Parathyroid adenoma (tissue), 2 donors: ENCODE measurements at regions not wholly inside any gene's neighbourhood (a gene's known extent, or its start where the extent isn't known, plus 50 kb on each side); places are given as distances from the start of the nearest gene placed in this dataset.
"Not testable (repeated sequence)": the region's sequence is repeated elsewhere in the genome, so short reads cannot be mapped to it uniquely, and the experiment has no call there.

Experiments
- H2AFZ ChIP-seq: fragments of 300-600 bp; sonication (generic); one replicate; pipeline ENCODE4 v1.7.0; 2017; ENCODE audit warnings: antibody characterized with exemption, mild to moderate bottlenecking
- H3K27ac ChIP-seq: fragments of 300-600 bp; sonication (generic); one replicate; pipeline ENCODE4 v1.7.0; 2017
- H3K27me3 ChIP-seq: fragments of 300-600 bp; sonication (generic); one replicate; pipeline ENCODE4 v1.7.0; 2017; ENCODE audit warnings: low read length; ENCODE audit not compliant: control insufficient read depth, insufficient read depth
- H3K36me3 ChIP-seq: fragments of 300-600 bp; sonication (generic); one replicate; pipeline ENCODE4 v1.7.0; 2017; ENCODE audit warnings: low read length; ENCODE audit not compliant: control insufficient read depth, insufficient read depth
- H3K4me1 ChIP-seq: fragments of 300-600 bp; sonication (generic); one replicate; pipeline ENCODE4 v1.7.0; 2017; ENCODE audit warnings: control low read depth
- H3K4me2 ChIP-seq: fragments of 300-600 bp; sonication (generic); one replicate; pipeline ENCODE4 v1.7.0; 2017; ENCODE audit warnings: low read length
- H3K4me3 ChIP-seq: fragments of 300-600 bp; sonication (generic); one replicate; pipeline ENCODE4 v1.7.0; 2017; ENCODE audit warnings: low read depth, low read length
- H3K79me2 ChIP-seq: fragments of 300-600 bp; sonication (generic); one replicate; pipeline ENCODE4 v1.7.0; 2017; ENCODE audit warnings: control low read depth
- H3K9ac ChIP-seq: fragments of 300-600 bp; sonication (generic); one replicate; pipeline ENCODE4 v1.7.0; 2017; ENCODE audit warnings: mild to moderate bottlenecking
- H3K9me3 ChIP-seq: fragments of 300-600 bp; sonication (generic); one replicate; pipeline ENCODE4 v1.7.0; 2017; ENCODE audit warnings: low read length; ENCODE audit not compliant: control insufficient read depth
- CTCF ChIP-seq: fragments of 300-600 bp; sonication (generic); IDR thresholded peaks from one replicate; pipeline ENCODE4 v1.7.0; 2017; ENCODE audit warnings: antibody characterized with exemption, mild to moderate bottlenecking
- donor health status: primary hyperparathyroidism.

GRCh38 chr4:164648151-164648848 lies 105.6 kb upstream of the SMIM31 start:
- no peaks in the 10 kb centered on the region for H3K9me3 ChIP-seq
- H3K4me3 ChIP-seq = no peak overlapping the region
- no peak overlapping the region for H3K9ac ChIP-seq
- no peaks in the 10 kb centered on the region for H3K27me3 ChIP-seq
- H3K36me3 ChIP-seq = no peaks in the 10 kb centered on the region
- H3K79me2 ChIP-seq = no peaks in the 10 kb centered on the region
- H3K27ac ChIP-seq = no peak overlapping the region
- no peaks in the 10 kb centered on the region for H3K4me1 ChIP-seq
- H3K4me2 ChIP-seq = no peak overlapping the region
- TF ChIP-seq CTCF = no peak
- no peak overlapping the region for H2AFZ ChIP-seq

GRCh38 chr4:164648849-164649212 lies 105.1 kb upstream of the SMIM31 start:
- Histone ChIP-seq H3K9me3 (no peaks in the 10 kb centered on the region), H3K27me3 (no peaks in the 10 kb centered on the region), H3K27ac (no peak overlapping the region), H3K4me2 (no peak overlapping the region), H3K9ac (no peak overlapping the region), H2AFZ (no peak overlapping the region), H3K4me3 (no peak overlapping the region), H3K79me2 (no peaks in the 10 kb centered on the region), H3K36me3 (no peaks in the 10 kb centered on the region), H3K4me1 (no peaks in the 10 kb centered on the region)
- no peak for TF ChIP-seq CTCF

GRCh38 chr4:164659765-164660164 lies 94.2 kb upstream of the SMIM31 start:
- H3K36me3 ChIP-seq = no peaks in the 10 kb centered on the region

GRCh38 chr4:164676152-164676551 lies 77.8 kb upstream of the SMIM31 start:
- not testable (repeated sequence) for H3K27me3 ChIP-seq, H2AFZ ChIP-seq, H3K9ac ChIP-seq, H3K4me2 ChIP-seq, H3K27ac ChIP-seq, H3K4me3 ChIP-seq, H3K79me2 ChIP-seq, H3K36me3 ChIP-seq, H3K4me1 ChIP-seq, H3K9me3 ChIP-seq

More at GRCh38 chr4:164659765-164660164, 94.2 kb upstream of the SMIM31 start:
- Histone ChIP-seq H2AFZ (no peak overlapping the region), H3K27me3 (no peaks in the 10 kb centered on the region), H3K4me3 (no peak overlapping the region), H3K79me2 (no peaks in the 10 kb centered on the region), H3K27ac (no peak overlapping the region), H3K9me3 (no peaks in the 10 kb centered on the region), H3K4me1 (no peaks in the 10 kb centered on the region), H3K9ac (no peak overlapping the region), H3K4me2 (no peak overlapping the region)
- TF ChIP-seq CTCF = no peak

GRCh38 chr4:164683040-164683439 lies 70.9 kb upstream of the SMIM31 start:
- no peaks in the 10 kb centered on the region for H3K27me3 ChIP-seq
- H3K4me2 ChIP-seq = no peak overlapping the region
- H3K9me3 ChIP-seq = no peaks in the 10 kb centered on the region
- no peaks in the 10 kb centered on the region for H3K79me2 ChIP-seq
- TF ChIP-seq CTCF = no peak
- H3K9ac ChIP-seq = no peak overlapping the region
- no peak overlapping the region for H2AFZ ChIP-seq
- no peak overlapping the region for H3K27ac ChIP-seq
- H3K36me3 ChIP-seq = no peaks in the 10 kb centered on the region
- H3K4me3 ChIP-seq = no peak overlapping the region
- H3K4me1 ChIP-seq = no peaks in the 10 kb centered on the region
